ENCODE measurements at regions not wholly inside any gene's neighbourhood (a gene's known extent, or its start where the extent isn't known, plus 50 kb on each side); places are given as distances from the start of the nearest gene placed in this dataset.

DNA sequence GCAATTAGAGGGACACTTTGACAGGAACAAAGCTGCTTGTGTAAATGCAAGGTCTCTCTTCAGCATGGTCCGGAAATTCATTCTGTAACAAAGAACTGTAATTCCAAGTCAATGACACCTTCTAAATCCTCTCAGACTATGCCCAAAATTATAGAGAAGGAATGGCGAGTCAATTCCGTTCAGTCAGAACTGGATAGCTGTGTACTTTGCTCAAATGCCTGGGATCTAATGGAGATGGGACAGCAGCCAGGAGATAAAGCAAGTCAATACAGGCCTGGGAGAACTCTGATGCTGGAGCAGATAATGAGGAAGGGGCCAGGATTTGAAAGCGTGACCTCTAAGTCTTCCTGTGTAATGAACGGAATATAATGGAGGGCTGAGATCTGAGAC is 96.4 kb upstream of the SPRY4 start:
- TF ChIP-seq POLR2AphosphoS5 (IDR thresholded peaks at IDR 0.05; ENCODE audit: low read length) (no peak), CBX5 (IDR thresholded peaks at IDR 0.05; ENCODE audit: low read depth) (no peak), SMC3 (IDR thresholded peaks at IDR 0.05; ENCODE audit: borderline replicate concordance, low read length) (no peak), POLR2A (IDR thresholded peaks at IDR 0.05; ENCODE audit: low read depth, low read length) (no peak), RCOR1 (conservative IDR thresholded peaks at IDR 0.05; ENCODE audit: low read depth, low read length) (no peak), ZNF384 (IDR thresholded peaks at IDR 0.05; ENCODE audit: borderline replicate concordance, low read depth, low read length) (no peak), FOXM1 (IDR thresholded peaks at IDR 0.05; ENCODE audit: low read depth, low read length) (no peak), MTA3 (IDR thresholded peaks at IDR 0.05; ENCODE audit: borderline replicate concordance, low read length) (no peak), RELA (IDR thresholded peaks at IDR 0.05; ENCODE audit: borderline replicate concordance, partially characterized antibody) (no peak)
- TF ChIP-seq, protein P1, sequence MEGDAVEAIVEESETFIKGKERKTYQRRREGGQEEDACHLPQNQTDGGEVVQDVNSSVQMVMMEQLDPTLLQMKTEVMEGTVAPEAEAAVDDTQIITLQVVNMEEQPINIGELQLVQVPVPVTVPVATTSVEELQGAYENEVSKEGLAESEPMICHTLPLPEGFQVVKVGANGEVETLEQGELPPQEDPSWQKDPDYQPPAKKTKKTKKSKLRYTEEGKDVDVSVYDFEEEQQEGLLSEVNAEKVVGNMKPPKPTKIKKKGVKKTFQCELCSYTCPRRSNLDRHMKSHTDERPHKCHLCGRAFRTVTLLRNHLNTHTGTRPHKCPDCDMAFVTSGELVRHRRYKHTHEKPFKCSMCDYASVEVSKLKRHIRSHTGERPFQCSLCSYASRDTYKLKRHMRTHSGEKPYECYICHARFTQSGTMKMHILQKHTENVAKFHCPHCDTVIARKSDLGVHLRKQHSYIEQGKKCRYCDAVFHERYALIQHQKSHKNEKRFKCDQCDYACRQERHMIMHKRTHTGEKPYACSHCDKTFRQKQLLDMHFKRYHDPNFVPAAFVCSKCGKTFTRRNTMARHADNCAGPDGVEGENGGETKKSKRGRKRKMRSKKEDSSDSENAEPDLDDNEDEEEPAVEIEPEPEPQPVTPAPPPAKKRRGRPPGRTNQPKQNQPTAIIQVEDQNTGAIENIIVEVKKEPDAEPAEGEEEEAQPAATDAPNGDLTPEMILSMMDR (IDR thresholded peaks at IDR 0.05 in 2 of 3, conservative IDR thresholded peaks at IDR 0.05 in 1 of 3; ENCODE audit: control insufficient read depth in 2 of 3, extremely low read depth in 1 of 3, insufficient read depth in 1 of 3, low read depth in 3 of 3, low read length in 3 of 3): no peak

Measured in GM12878 (cell line).